GM18507 (cell line): ENCODE measurements at regions not wholly inside any gene's neighbourhood (a gene's known extent, or its start where the extent isn't known, plus 50 kb on each side); places are given as distances from the start of the nearest gene placed in this dataset.

Experiments
- DNase-seq: peaks from one replicate; pipeline ENCODE4 v3.0.0; 2011; ENCODE audit warnings: low read depth; ENCODE audit not compliant: insufficient read length; ENCODE audit errors: extremely low spot score
- FAIRE-seq: peaks from 2 replicates; lab custom pipeline; 2011; peaks lifted over from hg19 to GRCh38; lab: Jason Lieb, UNC

GRCh38 chr19:31976775-31977536, 368.5 kb upstream of the ZNF507 start:
- FAIRE-seq (no peak), DNase-seq (no peak)

GRCh38 chr19:31979362-31979761, 366.0 kb upstream of the ZNF507 start:
- FAIRE-seq (no peak), DNase-seq (no peak)

- FAIRE-seq: no peak
- DNase-seq: no peak
These were observed 365.3 kb upstream of the ZNF507 start for GRCh38 chr19:31979949-31980670.

GRCh38 chr19:31980796-31981195, 364.6 kb upstream of the ZNF507 start:
- FAIRE-seq (no peak), DNase-seq (no peak)

GRCh38 chr19:31981545-31981944, 363.9 kb upstream of the ZNF507 start:
- DNase-seq (no peak), FAIRE-seq (no peak)

GRCh38 chr19:31983647-31984046, 361.8 kb upstream of the ZNF507 start:
- DNase-seq (no peak), FAIRE-seq (no peak)

- DNase-seq (no peak), FAIRE-seq (no peak)
These were observed 360.3 kb upstream of the ZNF507 start for GRCh38 chr19:31985001-31985605.

GRCh38 chr19:31986951-31987350, 358.5 kb upstream of the ZNF507 start:
- DNase-seq (no peak), FAIRE-seq (no peak)

GRCh38 chr19:31988256-31988655, 357.2 kb upstream of the ZNF507 start:
- FAIRE-seq (no peak), DNase-seq (no peak)

- no peak for DNase-seq
- no peak for FAIRE-seq
These were observed 353.3 kb upstream of the ZNF507 start for GRCh38 chr19:31991984-31992655.

- FAIRE-seq (no peak), DNase-seq (no peak)
These were observed 352.7 kb upstream of the ZNF507 start for GRCh38 chr19:31992750-31993149.

- no peak for DNase-seq
- FAIRE-seq: no peak
These were observed 349.9 kb upstream of the ZNF507 start for GRCh38 chr19:31995546-31995945.

GRCh38 chr19:32010071-32010470, 335.3 kb upstream of the ZNF507 start:
- FAIRE-seq (no peak), DNase-seq (no peak)

- FAIRE-seq: no peak
- DNase-seq: no peak
These were observed 333.2 kb upstream of the ZNF507 start for GRCh38 chr19:32012206-32012605.

GRCh38 chr19:32012886-32013631, 332.4 kb upstream of the ZNF507 start:
- DNase-seq (no peak), FAIRE-seq (no peak)

GRCh38 chr19:32017176-32017953, 328.0 kb upstream of the ZNF507 start:
- no peak for DNase-seq
- no peak for FAIRE-seq

- FAIRE-seq: no peak
- DNase-seq: no peak
These were observed 327.4 kb upstream of the ZNF507 start for GRCh38 chr19:32018014-32018413.

- no peak for DNase-seq
- no peak for FAIRE-seq
These were observed 324.9 kb upstream of the ZNF507 start for GRCh38 chr19:32020538-32020937.
